Activated naive CD8-positive, alpha-beta T cell treated with anti-CD3 and anti-CD28 coated beads, Interleukin-2, amount 50 U/mL, for 24 hours (primary cell): ENCODE measurements at regions not wholly inside any gene's neighbourhood (a gene's known extent, or its start where the extent isn't known, plus 50 kb on each side); places are given as distances from the start of the nearest gene placed in this dataset.

ENCODE experiments used
- ATAC-seq: fragments of 150-1000 bp; cut with Tn5 transposase; one replicate; pipeline ENCODE4 v1.10.0; 2021
- DNase-seq: peaks from one replicate; pipeline ENCODE4 v3.0.0; 2021
- H3K27ac Mint-ChIP-seq: one replicate; pipeline ENCODE4 v1.8.0; 2021; ENCODE audit warnings: mild to moderate bottlenecking, mixed read lengths
- H3K27me3 Mint-ChIP-seq: one replicate; pipeline ENCODE4 v1.8.0; 2021; ENCODE audit warnings: mixed read lengths
- H3K36me3 Mint-ChIP-seq: one replicate; pipeline ENCODE4 v1.8.0; 2021; ENCODE audit warnings: low read depth, mixed read lengths
- H3K4me1 Mint-ChIP-seq: one replicate; pipeline ENCODE4 v1.8.0; 2021; ENCODE audit warnings: mixed read lengths
- H3K4me3 Mint-ChIP-seq: one replicate; pipeline ENCODE4 v1.8.0; 2021; ENCODE audit warnings: mild to moderate bottlenecking, moderate library complexity, mixed read lengths
- H3K9me3 Mint-ChIP-seq: one replicate; pipeline ENCODE4 v1.8.0; 2021; ENCODE audit warnings: mixed read lengths

- DNase-seq, result no peak
- Mint-ChIP-seq H3K4me1 (no peaks in the 10 kb centered on the region), H3K4me3 (no peak overlapping the region), H3K36me3 (no peaks in the 10 kb centered on the region), H3K27me3 (peaks cover 2% of the 10 kb centered on the region), H3K9me3 (no peaks in the 10 kb centered on the region), H3K27ac (no peak overlapping the region)
- ATAC-seq, result no peak
Observed at GRCh38 chr21:39109596-39110210, 73.5 kb downstream of the PSMG1 start.

GRCh38 chr21:39109163-39109530 lies 74.1 kb downstream of the PSMG1 start:
- H3K4me1 Mint-ChIP-seq, result no peaks in the 10 kb centered on the region
- peaks cover 2% of the 10 kb centered on the region for H3K27me3 Mint-ChIP-seq
- ATAC-seq (no peak), DNase-seq (no peak)
- H3K36me3 Mint-ChIP-seq, result no peaks in the 10 kb centered on the region
- H3K27ac Mint-ChIP-seq, result no peak overlapping the region
- no peak overlapping the region for H3K4me3 Mint-ChIP-seq
- no peaks in the 10 kb centered on the region for H3K9me3 Mint-ChIP-seq

GRCh38 chr21:39108291-39109162 lies 74.7 kb downstream of the PSMG1 start:
- H3K4me3 Mint-ChIP-seq, result no peak overlapping the region
- no peaks in the 10 kb centered on the region for H3K4me1 Mint-ChIP-seq
- DNase-seq, result no peak

GRCh38 chr21:39107739-39108138 lies 75.5 kb downstream of the PSMG1 start:
- ATAC-seq (no peak), DNase-seq (no peak)
- no peaks in the 10 kb centered on the region for H3K9me3 Mint-ChIP-seq
- H3K27me3 Mint-ChIP-seq, result peaks cover 6% of the 10 kb centered on the region
- H3K4me3 Mint-ChIP-seq, result no peak overlapping the region
- no peaks in the 10 kb centered on the region for H3K4me1 Mint-ChIP-seq
- H3K27ac Mint-ChIP-seq, result no peak overlapping the region
- no peaks in the 10 kb centered on the region for H3K36me3 Mint-ChIP-seq

More at GRCh38 chr21:39108291-39109162, 74.7 kb downstream of the PSMG1 start:
- Mint-ChIP-seq H3K27ac (no peak overlapping the region), H3K36me3 (no peaks in the 10 kb centered on the region), H3K27me3 (peaks cover 4% of the 10 kb centered on the region), H3K9me3 (no peaks in the 10 kb centered on the region)
- ATAC-seq, result no peak

- H3K27me3 Mint-ChIP-seq, result peaks cover 6% of the 10 kb centered on the region
- H3K4me3 Mint-ChIP-seq, result no peak overlapping the region
- H3K9me3 Mint-ChIP-seq, result no peaks in the 10 kb centered on the region
- DNase-seq (no peak), ATAC-seq (no peak)
- H3K27ac Mint-ChIP-seq, result no peak overlapping the region
- H3K4me1 Mint-ChIP-seq, result no peaks in the 10 kb centered on the region
- no peaks in the 10 kb centered on the region for H3K36me3 Mint-ChIP-seq
Observed at GRCh38 chr21:39106881-39107462, 76.3 kb downstream of the PSMG1 start.

- Mint-ChIP-seq H3K4me3 (no peak overlapping the region), H3K36me3 (no peaks in the 10 kb centered on the region), H3K4me1 (no peaks in the 10 kb centered on the region), H3K9me3 (no peaks in the 10 kb centered on the region), H3K27me3 (peaks cover 6% of the 10 kb centered on the region), H3K27ac (no peak overlapping the region)
- DNase-seq (no peak), ATAC-seq (no peak)
Observed at GRCh38 chr21:39105836-39106235, 77.4 kb downstream of the PSMG1 start.

- no peaks in the 10 kb centered on the region for H3K36me3 Mint-ChIP-seq
- H3K27ac Mint-ChIP-seq, result no peak overlapping the region
- H3K27me3 Mint-ChIP-seq, result peaks cover 6% of the 10 kb centered on the region
- H3K9me3 Mint-ChIP-seq, result no peaks in the 10 kb centered on the region
- H3K4me1 Mint-ChIP-seq, result no peaks in the 10 kb centered on the region
- no peak for ATAC-seq
- DNase-seq, result no peak
- no peak overlapping the region for H3K4me3 Mint-ChIP-seq
Observed at GRCh38 chr21:39105341-39105765, 77.9 kb downstream of the PSMG1 start.

GRCh38 chr21:39104911-39105310 lies 78.3 kb downstream of the PSMG1 start:
- DNase-seq (no peak), ATAC-seq (no peak)
- Mint-ChIP-seq H3K27me3 (peaks cover 6% of the 10 kb centered on the region), H3K36me3 (no peaks in the 10 kb centered on the region), H3K4me3 (no peak overlapping the region), H3K27ac (no peak overlapping the region), H3K9me3 (no peaks in the 10 kb centered on the region), H3K4me1 (no peaks in the 10 kb centered on the region)

GRCh38 chr21:39103689-39104088 lies 79.6 kb downstream of the PSMG1 start:
- H3K27ac Mint-ChIP-seq, result no peak overlapping the region
- no peaks in the 10 kb centered on the region for H3K9me3 Mint-ChIP-seq
- ATAC-seq, result no peak
- no peak overlapping the region for H3K4me3 Mint-ChIP-seq
- H3K36me3 Mint-ChIP-seq, result no peaks in the 10 kb centered on the region
- peaks cover 6% of the 10 kb centered on the region for H3K27me3 Mint-ChIP-seq
- no peak for DNase-seq
- no peaks in the 10 kb centered on the region for H3K4me1 Mint-ChIP-seq

GRCh38 chr21:39099859-39100258 lies 83.4 kb downstream of the PSMG1 start:
- Mint-ChIP-seq H3K27ac (no peak overlapping the region), H3K4me1 (no peaks in the 10 kb centered on the region), H3K4me3 (no peak overlapping the region), H3K9me3 (no peaks in the 10 kb centered on the region), H3K27me3 (peaks cover 4% of the 10 kb centered on the region), H3K36me3 (no peaks in the 10 kb centered on the region)
- ATAC-seq (no peak), DNase-seq (no peak)

- Mint-ChIP-seq H3K9me3 (no peaks in the 10 kb centered on the region), H3K36me3 (no peaks in the 10 kb centered on the region), H3K27me3 (peaks cover 2% of the 10 kb centered on the region), H3K4me3 (no peak overlapping the region), H3K4me1 (peaks cover 3% of the 10 kb centered on the region), H3K27ac (no peak overlapping the region)
- ATAC-seq (no peak), DNase-seq (no peak)
Observed at GRCh38 chr21:39098696-39099200, 84.5 kb downstream of the PSMG1 start.

GRCh38 chr21:39097981-39098380 lies 85.3 kb downstream of the PSMG1 start:
- ATAC-seq (no peak), DNase-seq (no peak)
- H3K27ac Mint-ChIP-seq, result no peak overlapping the region
- peaks cover 3% of the 10 kb centered on the region for H3K4me1 Mint-ChIP-seq
- H3K27me3 Mint-ChIP-seq, result peaks cover 1% of the 10 kb centered on the region
- H3K9me3 Mint-ChIP-seq, result no peaks in the 10 kb centered on the region
- H3K4me3 Mint-ChIP-seq, result no peak overlapping the region
- H3K36me3 Mint-ChIP-seq, result no peaks in the 10 kb centered on the region

- Mint-ChIP-seq H3K27me3 (no peaks in the 10 kb centered on the region), H3K9me3 (no peaks in the 10 kb centered on the region), H3K27ac (no peak overlapping the region), H3K4me1 (peaks cover 3% of the 10 kb centered on the region), H3K36me3 (no peaks in the 10 kb centered on the region), H3K4me3 (no peak overlapping the region)
- ATAC-seq, result no peak
- DNase-seq, result no peak
Observed at GRCh38 chr21:39097335-39097861, 85.9 kb downstream of the PSMG1 start.

GRCh38 chr21:39096754-39097153 lies 86.5 kb downstream of the PSMG1 start:
- H3K9me3 Mint-ChIP-seq, result no peaks in the 10 kb centered on the region
- H3K4me3 Mint-ChIP-seq, result no peak overlapping the region
- peaks cover 3% of the 10 kb centered on the region for H3K4me1 Mint-ChIP-seq

GRCh38 chr21:39095681-39096080 lies 87.6 kb downstream of the PSMG1 start:
- H3K27me3 Mint-ChIP-seq, result no peaks in the 10 kb centered on the region
- H3K4me1 Mint-ChIP-seq, result peaks cover 3% of the 10 kb centered on the region
- no peaks in the 10 kb centered on the region for H3K36me3 Mint-ChIP-seq
- no peak overlapping the region for H3K4me3 Mint-ChIP-seq
- ATAC-seq (no peak), DNase-seq (no peak)
- H3K9me3 Mint-ChIP-seq, result no peaks in the 10 kb centered on the region
- no peak overlapping the region for H3K27ac Mint-ChIP-seq

More at GRCh38 chr21:39096754-39097153, 86.5 kb downstream of the PSMG1 start:
- Mint-ChIP-seq H3K27me3 (no peaks in the 10 kb centered on the region), H3K36me3 (no peaks in the 10 kb centered on the region), H3K27ac (no peak overlapping the region)
- no peak for ATAC-seq
- DNase-seq, result no peak
